Left ventricle myocardium inferior (tissue), 1 donor: ENCODE measurements at regions not wholly inside any gene's neighbourhood (a gene's known extent, or its start where the extent isn't known, plus 50 kb on each side); places are given as distances from the start of the nearest gene placed in this dataset.

Experiments used
- DNase-seq: peaks from one replicate; pipeline ENCODE4 v3.0.0-alpha.2; 2020
- H3K27ac ChIP-seq: fragments of 200-600 bp; replicated peaks from 2 replicates; pipeline ENCODE4 v1.8.0; 2021
- H3K27me3 ChIP-seq: fragments of 200-600 bp; 2 replicates; pipeline ENCODE4 v1.8.0; 2021; ENCODE audit warnings: low read depth
- H3K36me3 ChIP-seq: fragments of 200-600 bp; 2 replicates; pipeline ENCODE4 v1.8.0; 2021
- H3K4me1 ChIP-seq: fragments of 200-600 bp; 2 replicates; pipeline ENCODE4 v1.8.0; 2021
- H3K4me3 ChIP-seq: fragments of 200-600 bp; 2 replicates; pipeline ENCODE4 v1.8.0; 2021; ENCODE audit warnings: mild to moderate bottlenecking, moderate library complexity
- H3K9me3 ChIP-seq: fragments of 200-600 bp; replicated peaks from 2 replicates; pipeline ENCODE4 v1.8.0; 2021
- intact Hi-C: fragments of 100-400 bp; cut with micrococcal nuclease; formaldehyde crosslinking; loops from one replicate; pipeline ENCODE4 v1.11.0; 2022
- TF ChIP-seq, protein P1 (sequence below): fragments of 200-600 bp; IDR thresholded peaks from 2 replicates; pipeline ENCODE4 v1.8.0; 2021; ENCODE audit warnings: antibody characterized with exemption, mild to moderate bottlenecking, borderline replicate concordance
- donor health status: DM: no; HTN: yes; CAD: no; lungs with severe emphysema.

DNA sequence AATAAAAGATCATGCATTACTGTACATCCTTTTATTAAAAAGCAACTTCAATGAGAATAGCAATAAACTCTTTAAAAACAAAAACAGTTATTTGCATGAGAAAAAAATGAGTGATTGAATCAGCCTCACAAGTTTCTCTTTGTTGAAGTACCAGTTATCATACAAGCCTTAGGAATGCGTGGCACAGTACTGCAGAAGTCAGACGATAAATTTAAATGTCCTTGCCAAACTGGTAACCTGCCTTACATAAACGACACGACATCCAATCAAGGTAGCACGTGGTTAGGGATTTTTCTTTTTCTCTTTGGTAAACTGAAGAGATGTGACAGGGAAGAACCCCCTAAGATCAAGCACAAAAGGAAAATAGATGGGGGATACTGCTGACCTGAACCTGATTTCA is 251.0 kb downstream of the KLF12 start:
- Histone ChIP-seq H3K36me3 (no peaks in the 10 kb centered on the region), H3K9me3 (no peaks in the 10 kb centered on the region), H3K27me3 (no peaks in the 10 kb centered on the region), H3K4me1 (peaks cover 32% of the 10 kb centered on the region), H3K27ac (no peak overlapping the region), H3K4me3 (no peak overlapping the region)
- TF ChIP-seq, protein P1, sequence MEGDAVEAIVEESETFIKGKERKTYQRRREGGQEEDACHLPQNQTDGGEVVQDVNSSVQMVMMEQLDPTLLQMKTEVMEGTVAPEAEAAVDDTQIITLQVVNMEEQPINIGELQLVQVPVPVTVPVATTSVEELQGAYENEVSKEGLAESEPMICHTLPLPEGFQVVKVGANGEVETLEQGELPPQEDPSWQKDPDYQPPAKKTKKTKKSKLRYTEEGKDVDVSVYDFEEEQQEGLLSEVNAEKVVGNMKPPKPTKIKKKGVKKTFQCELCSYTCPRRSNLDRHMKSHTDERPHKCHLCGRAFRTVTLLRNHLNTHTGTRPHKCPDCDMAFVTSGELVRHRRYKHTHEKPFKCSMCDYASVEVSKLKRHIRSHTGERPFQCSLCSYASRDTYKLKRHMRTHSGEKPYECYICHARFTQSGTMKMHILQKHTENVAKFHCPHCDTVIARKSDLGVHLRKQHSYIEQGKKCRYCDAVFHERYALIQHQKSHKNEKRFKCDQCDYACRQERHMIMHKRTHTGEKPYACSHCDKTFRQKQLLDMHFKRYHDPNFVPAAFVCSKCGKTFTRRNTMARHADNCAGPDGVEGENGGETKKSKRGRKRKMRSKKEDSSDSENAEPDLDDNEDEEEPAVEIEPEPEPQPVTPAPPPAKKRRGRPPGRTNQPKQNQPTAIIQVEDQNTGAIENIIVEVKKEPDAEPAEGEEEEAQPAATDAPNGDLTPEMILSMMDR = no peak
- intact Hi-C loops = no loop called here
- no peak for DNase-seq

DNA sequence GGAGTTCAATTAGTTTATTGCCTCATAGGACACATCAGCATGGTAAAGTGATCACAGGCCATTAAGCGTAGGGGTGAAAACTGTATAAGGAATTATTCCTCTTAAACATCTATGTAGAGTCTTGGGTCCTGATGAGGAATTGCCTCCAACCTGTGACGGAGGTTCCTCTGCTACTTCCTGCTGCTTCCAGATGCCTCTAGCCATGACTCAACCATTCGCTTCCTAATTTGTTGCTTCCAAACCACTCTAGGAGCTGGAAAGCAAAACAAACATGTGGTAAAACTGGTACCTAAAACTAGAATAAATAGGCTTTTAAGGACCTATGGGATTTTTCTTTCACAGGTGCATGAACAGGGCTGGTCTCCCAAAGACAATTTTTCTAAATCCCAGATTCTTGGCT is 253.8 kb downstream of the KLF12 start:
- no peak overlapping the region for H3K27ac ChIP-seq
- H3K36me3 ChIP-seq = no peaks in the 10 kb centered on the region
- TF ChIP-seq, protein P1 = no peak
- H3K4me3 ChIP-seq = no peak overlapping the region
- intact Hi-C loops = no loop called here
- no peaks in the 10 kb centered on the region for H3K27me3 ChIP-seq
- DNase-seq = no peak
- peaks cover 7% of the 10 kb centered on the region for H3K9me3 ChIP-seq
- peaks cover 32% of the 10 kb centered on the region for H3K4me1 ChIP-seq

DNA sequence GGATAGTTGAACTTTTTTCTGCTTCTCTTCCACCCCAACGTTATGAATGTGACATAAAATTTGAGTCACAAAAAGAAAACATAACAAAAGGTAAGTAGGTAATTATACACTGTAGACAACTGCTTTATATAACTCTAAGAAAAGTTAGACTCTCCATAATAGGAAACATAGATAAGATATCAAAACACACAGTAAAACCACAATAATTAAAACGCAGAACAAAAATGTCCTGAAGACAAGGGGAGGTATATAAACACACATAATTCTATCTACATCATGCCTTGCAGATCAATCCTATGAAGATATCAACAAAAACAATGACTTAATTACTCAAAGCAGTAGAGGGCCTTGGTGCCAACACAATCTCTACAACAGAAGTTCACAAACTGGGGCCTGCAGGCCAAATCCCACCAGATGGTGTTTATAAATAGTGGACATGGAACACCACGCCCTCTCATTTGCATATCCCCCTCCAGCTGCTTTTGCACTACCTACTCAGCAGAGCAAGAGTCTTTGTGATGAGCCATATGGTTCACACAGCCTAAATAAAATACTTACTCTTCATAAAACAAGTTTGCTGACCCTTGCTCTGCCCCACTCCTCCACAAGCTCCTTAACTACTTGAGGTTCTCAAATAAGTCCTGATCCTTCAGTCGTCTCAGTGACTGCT is 254.7 kb downstream of the KLF12 start:
- TF ChIP-seq, protein P1 = no peak
- no peak overlapping the region for H3K4me3 ChIP-seq
- H3K9me3 ChIP-seq = peaks cover 7% of the 10 kb centered on the region

DNA sequence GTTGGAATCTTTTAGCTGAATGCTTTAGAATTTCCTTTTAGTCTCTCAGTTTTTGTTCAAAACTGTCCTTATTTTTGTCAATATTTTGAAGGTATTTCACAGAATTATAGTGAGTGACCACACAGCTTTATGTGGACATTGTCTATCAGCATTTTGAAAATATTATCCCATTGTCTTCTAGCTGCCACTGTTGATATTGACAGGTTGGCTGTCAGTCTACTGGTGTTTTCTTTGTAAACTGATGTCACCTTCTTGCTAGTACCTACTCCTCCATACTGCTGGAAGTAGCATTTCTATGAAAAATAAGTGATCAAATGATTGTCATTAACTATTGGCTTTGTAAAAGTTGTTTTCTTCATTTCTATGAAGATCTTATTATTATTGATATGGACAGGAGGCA is 256.8 kb downstream of the KLF12 start:
- H3K4me1 ChIP-seq = peaks cover 25% of the 10 kb centered on the region
- no peak overlapping the region for H3K27ac ChIP-seq
- intact Hi-C loops = no loop called here
- no peaks in the 10 kb centered on the region for H3K36me3 ChIP-seq
- no peak for DNase-seq
- H3K4me3 ChIP-seq = no peak overlapping the region
- H3K27me3 ChIP-seq = no peaks in the 10 kb centered on the region
- TF ChIP-seq, protein P1 = no peak
- peaks cover 7% of the 10 kb centered on the region for H3K9me3 ChIP-seq

More for the DNA sequence above, 254.7 kb downstream of the KLF12 start:
- Histone ChIP-seq H3K27ac (no peak overlapping the region), H3K4me1 (peaks cover 32% of the 10 kb centered on the region), H3K27me3 (no peaks in the 10 kb centered on the region), H3K36me3 (no peaks in the 10 kb centered on the region)
- intact Hi-C loops = no loop called here
- no peak for DNase-seq

DNA sequence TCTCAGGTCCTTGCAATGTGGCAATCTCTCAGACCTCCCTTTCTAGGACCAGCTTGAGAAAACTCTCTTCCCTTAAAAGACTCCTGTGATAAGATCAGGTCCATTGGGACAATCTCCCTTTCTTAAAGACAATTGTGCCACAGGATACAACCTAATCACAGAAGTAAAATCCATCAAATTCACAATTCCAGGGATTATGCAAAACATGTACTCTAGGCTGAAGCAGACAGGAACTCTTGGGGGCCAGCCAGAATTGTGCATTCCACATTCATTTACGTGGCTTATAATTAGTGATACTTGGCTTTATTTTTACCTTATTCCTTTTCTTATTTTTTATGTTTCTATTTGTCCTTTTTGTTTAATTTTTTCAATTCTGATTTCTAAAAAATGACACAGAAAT is 257.9 kb downstream of the KLF12 start:
- no peaks in the 10 kb centered on the region for H3K27me3 ChIP-seq
- DNase-seq = no peak
- peaks cover 25% of the 10 kb centered on the region for H3K4me1 ChIP-seq
- intact Hi-C loops = no loop called here
- H3K4me3 ChIP-seq = no peak overlapping the region
- peaks cover 7% of the 10 kb centered on the region for H3K9me3 ChIP-seq
- no peaks in the 10 kb centered on the region for H3K36me3 ChIP-seq
- no peak overlapping the region for H3K27ac ChIP-seq
- TF ChIP-seq, protein P1 = no peak
